LNCAP (cell line): ENCODE measurements at regions not wholly inside any gene's neighbourhood (a gene's known extent, or its start where the extent isn't known, plus 50 kb on each side); places are given as distances from the start of the nearest gene placed in this dataset.

Source experiments
- TF ChIP-seq, protein P1 (sequence below): fragments of 450-650 bp; IDR thresholded peaks from 2 replicates; pipeline ENCODE4 v1.5.1; 2017; ENCODE audit warnings: mild to moderate bottlenecking

DNA sequence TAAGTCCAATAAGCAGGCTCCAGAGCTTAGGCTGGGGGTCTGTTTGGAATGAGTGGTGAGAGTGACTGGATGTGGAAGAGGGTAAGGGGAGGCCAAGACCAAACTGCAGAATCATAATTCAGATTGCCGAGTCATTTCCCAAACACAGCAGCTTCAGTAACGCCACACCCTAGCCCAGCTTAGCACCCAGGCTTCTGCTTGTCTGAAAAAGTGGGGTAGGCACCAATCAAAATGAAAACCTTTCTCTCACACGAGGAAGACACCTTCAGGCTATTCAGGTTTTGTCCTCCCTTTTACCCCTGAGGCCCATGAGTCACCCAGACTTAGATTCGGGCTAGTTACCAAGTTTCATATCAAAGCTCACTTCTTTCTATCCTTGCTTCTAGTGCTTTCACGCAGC lies 306.1 kb downstream of the DAD1 start:
- TF ChIP-seq, protein P1, sequence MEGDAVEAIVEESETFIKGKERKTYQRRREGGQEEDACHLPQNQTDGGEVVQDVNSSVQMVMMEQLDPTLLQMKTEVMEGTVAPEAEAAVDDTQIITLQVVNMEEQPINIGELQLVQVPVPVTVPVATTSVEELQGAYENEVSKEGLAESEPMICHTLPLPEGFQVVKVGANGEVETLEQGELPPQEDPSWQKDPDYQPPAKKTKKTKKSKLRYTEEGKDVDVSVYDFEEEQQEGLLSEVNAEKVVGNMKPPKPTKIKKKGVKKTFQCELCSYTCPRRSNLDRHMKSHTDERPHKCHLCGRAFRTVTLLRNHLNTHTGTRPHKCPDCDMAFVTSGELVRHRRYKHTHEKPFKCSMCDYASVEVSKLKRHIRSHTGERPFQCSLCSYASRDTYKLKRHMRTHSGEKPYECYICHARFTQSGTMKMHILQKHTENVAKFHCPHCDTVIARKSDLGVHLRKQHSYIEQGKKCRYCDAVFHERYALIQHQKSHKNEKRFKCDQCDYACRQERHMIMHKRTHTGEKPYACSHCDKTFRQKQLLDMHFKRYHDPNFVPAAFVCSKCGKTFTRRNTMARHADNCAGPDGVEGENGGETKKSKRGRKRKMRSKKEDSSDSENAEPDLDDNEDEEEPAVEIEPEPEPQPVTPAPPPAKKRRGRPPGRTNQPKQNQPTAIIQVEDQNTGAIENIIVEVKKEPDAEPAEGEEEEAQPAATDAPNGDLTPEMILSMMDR, result no peak

DNA sequence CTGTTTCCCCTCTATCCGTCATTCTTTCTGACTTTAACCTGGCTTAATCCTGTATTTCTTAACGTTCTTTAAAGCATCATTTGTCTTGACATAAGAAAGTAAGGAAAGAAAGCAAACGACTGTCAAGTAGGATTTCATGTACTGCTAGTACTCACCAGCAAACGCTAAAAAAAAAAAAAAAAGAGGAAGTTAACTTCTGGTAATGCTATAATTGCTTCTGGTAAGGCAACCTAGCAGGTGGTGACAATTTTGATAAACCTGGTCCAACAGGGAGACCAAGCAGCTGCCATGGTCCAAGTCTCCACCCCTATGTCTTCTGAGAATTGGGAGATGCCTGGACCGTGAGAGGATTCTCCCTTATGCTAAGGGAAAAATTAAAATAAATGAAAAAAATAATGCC lies 306.6 kb downstream of the DAD1 start:
- TF ChIP-seq, protein P1, result no peak

DNA sequence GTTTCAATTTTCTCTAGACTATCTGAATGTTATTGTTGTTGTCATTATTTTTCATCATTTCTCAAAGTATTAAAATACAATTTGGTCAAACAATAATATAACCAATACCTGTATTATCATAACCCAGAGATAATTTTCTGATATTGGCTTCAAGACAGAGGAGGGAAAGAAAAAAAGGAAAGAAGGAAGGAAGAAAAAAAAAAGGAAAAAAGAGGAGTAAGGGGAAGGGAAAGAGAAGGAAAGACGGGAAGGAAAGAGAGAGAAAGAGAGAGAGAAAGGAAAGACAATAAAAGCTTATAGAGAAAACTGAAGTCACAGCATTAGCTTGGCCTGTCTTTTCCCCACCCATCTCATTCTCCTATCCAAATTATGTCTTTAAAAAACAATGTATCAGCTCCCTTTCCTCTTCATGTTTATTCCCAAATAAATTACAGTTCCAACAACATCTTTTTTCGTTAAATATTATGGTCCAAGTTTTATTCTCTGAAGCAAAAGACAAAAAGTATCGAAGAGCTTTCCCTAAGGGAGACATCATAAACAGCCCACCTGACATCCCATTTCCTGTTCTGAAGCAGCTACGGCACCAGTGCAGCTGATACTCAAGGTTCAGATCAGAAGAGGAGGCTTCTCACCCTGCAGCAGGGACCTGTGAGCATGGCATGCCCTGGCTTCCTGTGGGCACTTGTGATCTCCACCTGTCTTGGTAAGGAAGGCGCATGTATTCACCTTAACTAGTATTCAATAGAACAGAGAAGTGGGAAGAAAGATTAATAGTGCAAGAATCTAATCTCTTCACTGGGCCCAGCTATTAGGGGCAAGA lies 308.3 kb downstream of the DAD1 start:
- TF ChIP-seq, protein P1, result no peak

DNA sequence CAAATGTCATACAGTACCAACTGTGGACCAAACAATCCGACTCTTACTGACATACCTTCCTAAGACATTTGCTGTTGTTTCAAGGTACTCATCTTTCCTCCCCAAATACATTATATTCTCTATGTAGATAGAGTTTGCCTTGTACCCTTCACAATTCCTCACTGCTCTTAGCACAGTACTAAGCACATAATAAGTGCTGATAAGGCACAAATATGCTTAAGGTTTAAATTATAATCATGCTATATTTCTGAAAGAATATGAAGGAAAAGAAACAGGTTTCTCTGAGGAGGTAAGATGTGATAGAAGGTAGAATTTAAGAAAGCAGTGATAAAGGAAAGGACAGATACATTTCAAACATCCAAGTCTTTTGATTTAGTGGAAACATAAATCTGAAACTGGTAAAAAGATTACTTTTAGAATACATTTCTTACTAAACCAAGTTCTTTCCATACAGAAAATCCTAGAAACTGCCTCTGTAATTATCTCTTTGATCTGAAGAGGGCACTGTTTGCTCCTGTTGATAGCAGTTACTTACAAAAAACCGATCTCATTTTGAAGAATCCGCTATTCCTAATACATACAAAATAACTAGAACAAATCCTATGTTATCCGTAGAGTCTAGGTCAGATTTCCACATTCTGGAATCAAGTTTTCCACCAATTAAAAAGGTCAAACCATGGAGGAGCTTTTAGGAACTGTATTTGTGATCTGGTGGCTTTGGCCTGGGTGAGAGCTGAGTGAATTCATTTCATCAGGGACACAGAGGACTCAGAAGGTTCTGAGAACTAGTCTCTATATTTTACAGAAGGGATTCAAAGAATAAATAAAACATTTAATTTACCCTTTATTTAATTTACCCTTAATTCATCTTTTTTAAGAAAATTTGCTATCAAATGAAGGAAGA lies 311.9 kb downstream of the DAD1 start:
- TF ChIP-seq, protein P1, result peak; percentile 80

DNA sequence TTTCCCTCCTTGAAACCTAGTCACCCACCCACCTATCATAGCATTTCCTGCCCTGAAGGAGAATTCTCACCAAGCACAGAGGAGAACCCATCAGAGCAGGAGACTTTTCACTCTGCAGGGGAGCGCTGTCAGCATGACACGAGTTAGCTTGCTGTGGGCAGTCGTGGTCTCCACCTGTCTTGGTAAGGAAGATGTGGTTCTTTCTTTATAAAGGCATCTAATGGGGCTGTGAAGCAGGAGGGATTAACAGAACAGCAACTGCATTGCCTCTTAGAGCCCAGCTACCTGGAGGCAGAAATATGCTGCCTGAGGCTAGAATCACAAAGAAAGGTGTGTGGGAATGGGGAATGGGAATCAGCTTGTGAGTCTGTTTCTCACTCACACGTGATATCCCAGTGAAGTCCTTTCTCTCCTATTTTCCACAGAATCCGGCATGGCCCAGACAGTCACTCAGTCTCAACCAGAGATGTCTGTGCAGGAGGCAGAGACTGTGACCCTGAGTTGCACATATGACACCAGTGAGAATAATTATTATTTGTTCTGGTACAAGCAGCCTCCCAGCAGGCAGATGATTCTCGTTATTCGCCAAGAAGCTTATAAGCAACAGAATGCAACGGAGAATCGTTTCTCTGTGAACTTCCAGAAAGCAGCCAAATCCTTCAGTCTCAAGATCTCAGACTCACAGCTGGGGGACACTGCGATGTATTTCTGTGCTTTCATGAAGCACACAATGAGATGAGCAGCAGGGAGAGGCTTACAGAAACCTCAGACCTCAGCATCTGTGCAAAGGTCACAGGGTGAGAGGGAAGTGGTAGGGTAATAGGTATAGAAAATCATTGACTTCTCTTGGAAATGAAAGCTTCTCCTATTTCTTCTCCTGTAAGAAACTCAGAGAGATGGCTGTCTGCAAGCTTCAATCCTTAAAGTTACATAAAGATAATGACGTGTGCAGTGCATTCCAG lies 316.9 kb downstream of the DAD1 start:
- TF ChIP-seq, protein P1, result no peak

DNA sequence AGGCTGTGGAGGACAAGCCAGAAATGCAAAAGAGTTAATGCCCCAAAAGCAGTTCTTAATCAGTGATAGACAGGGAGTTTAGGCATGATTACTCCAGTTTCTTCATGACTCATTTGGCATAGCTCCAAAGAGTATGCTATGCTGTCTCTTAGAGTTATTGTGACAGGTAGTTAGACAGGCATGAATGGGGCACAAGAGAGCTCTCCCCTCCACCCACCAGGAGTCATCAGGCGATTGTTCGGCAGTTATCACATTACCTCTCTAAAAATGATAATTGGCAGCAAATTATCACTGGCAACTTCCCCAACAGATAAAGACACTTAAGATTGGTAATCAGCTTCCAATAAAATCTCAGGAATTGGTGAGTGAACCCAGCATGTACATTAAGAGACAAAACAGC lies 320.1 kb downstream of the DAD1 start:
- TF ChIP-seq, protein P1, result no peak

DNA sequence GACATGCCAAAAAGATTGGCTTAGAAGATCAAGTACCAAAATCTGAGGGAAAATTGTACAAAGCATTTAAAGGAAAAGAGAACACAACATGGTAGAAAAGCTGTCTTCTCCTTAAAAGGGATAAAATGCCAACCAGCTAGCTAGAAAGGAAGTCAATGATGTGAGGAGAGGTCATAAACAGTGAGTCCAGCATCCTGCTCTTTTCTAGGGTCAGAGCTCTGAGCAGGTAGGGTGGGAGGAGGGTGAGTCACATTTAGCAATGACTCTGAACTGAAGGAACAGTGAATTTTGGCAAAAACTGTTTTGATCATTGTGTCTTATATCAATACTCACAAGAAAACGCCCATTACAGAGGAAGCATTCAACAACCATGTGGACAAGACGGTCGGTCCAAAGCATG lies 322.3 kb downstream of the DAD1 start:
- TF ChIP-seq, protein P1, result no peak
